ENCODE measurements at regions not wholly inside any gene's neighbourhood (a gene's known extent, or its start where the extent isn't known, plus 50 kb on each side); places are given as distances from the start of the nearest gene placed in this dataset.

- TF ChIP-seq CTCF (IDR thresholded peaks at IDR 0.05; ENCODE audit: low read depth, low read length) (no peak), EZH2phosphoT487 (IDR thresholded peaks at IDR 0.05; ENCODE audit: low read depth) (no peak)
Measured at GRCh38 chr15:62663547-62663946, 379.0 kb upstream of the TPM1 start.

All from OCI-LY3 (cell line).